Right lobe of liver (tissue), 4 donors: ENCODE measurements at regions not wholly inside any gene's neighbourhood (a gene's known extent, or its start where the extent isn't known, plus 50 kb on each side); places are given as distances from the start of the nearest gene placed in this dataset.

Source experiments
- POLR2A ChIP-seq: fragments of 450-650 bp; IDR thresholded peaks from one replicate; pipeline ENCODE4 v1.6.1; 2017; ENCODE audit warnings: antibody characterized with exemption, mild to moderate bottlenecking
- TF ChIP-seq, protein P1 (sequence below), 4 donors: fragments of 200-600 bp in 3 of 4; fragments of 450-650 bp in 1 of 4; IDR thresholded peaks; one replicate each; pipeline versions ENCODE4 v1.5.1 to v1.8.0; 2016 to 2022; ENCODE audit warnings: antibody characterized with exemption in 4 of 4, mild to moderate bottlenecking in 2 of 4
- donor health status: DM: no; HTN: no; CAD: no.
- donor health status: DM: no; HTN: no; CAD: no.
- donor health status: DM: no; HTN: yes; CAD: no.

DNA sequence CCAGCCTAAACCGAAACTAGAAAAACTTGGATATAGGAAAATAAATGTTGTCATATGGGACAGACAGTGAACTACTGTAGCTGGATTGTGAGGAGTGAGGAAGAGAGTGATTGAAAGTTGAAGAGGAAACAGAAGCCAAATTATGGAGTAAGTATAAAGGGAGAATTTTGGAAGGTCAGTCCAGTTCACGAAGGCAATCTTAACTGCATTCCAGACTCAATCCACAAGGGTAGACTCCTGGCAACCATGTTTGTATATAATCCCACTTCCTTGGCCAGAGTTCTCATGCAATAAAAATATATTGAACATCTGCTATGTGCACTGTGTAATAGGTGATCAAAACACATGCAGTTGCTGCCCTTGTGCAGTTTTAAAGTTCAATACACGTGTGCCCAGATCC, 58.6 kb upstream of the CAMK2D start:
- TF ChIP-seq, protein P1, sequence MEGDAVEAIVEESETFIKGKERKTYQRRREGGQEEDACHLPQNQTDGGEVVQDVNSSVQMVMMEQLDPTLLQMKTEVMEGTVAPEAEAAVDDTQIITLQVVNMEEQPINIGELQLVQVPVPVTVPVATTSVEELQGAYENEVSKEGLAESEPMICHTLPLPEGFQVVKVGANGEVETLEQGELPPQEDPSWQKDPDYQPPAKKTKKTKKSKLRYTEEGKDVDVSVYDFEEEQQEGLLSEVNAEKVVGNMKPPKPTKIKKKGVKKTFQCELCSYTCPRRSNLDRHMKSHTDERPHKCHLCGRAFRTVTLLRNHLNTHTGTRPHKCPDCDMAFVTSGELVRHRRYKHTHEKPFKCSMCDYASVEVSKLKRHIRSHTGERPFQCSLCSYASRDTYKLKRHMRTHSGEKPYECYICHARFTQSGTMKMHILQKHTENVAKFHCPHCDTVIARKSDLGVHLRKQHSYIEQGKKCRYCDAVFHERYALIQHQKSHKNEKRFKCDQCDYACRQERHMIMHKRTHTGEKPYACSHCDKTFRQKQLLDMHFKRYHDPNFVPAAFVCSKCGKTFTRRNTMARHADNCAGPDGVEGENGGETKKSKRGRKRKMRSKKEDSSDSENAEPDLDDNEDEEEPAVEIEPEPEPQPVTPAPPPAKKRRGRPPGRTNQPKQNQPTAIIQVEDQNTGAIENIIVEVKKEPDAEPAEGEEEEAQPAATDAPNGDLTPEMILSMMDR (IDR thresholded peaks at IDR 0.05) = no peak
- TF ChIP-seq POLR2A = no peak
